ENCODE measurements at regions not wholly inside any gene's neighbourhood (a gene's known extent, or its start where the extent isn't known, plus 50 kb on each side); places are given as distances from the start of the nearest gene placed in this dataset.

DNA sequence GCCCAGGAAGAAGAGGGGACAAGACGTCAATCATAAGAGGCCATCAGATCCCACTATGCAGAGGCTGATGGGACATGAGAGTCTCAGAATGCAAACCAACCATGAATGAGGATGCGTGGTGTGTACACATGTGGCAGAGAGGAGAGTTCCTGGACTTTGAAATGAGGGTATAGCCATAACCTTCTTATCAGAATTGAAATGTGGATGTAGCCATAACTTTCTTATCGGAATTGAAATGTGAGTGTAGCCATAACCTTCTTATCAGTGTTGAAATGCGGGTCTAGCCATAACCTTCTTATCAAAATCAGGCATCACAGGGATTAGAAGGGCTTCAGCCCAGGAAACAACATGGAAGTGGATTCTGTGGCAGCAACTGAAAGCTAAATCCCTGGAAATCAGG is 415.5 kb upstream of the FAT1 start:
- DNase-seq = no peak

DNA sequence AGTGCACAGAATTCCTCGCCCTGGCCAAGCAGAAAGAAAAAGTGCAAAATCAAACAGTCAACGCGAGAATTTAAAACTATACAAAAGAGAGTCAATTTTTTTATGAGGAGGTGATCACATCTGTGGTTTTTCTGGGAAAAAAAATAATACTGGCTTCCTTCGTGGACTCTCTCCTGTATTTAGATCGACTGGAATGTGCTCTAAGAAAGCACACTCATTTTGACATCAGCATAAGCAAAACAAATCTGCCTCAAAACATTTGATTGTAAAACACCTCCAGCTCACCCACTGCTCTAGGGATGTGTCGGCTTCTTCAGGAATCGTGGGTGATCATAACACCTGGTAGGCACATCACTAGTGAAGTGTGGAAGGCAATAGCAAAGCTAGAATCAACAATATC is 417.4 kb upstream of the FAT1 start:
- DNase-seq = no peak

DNA sequence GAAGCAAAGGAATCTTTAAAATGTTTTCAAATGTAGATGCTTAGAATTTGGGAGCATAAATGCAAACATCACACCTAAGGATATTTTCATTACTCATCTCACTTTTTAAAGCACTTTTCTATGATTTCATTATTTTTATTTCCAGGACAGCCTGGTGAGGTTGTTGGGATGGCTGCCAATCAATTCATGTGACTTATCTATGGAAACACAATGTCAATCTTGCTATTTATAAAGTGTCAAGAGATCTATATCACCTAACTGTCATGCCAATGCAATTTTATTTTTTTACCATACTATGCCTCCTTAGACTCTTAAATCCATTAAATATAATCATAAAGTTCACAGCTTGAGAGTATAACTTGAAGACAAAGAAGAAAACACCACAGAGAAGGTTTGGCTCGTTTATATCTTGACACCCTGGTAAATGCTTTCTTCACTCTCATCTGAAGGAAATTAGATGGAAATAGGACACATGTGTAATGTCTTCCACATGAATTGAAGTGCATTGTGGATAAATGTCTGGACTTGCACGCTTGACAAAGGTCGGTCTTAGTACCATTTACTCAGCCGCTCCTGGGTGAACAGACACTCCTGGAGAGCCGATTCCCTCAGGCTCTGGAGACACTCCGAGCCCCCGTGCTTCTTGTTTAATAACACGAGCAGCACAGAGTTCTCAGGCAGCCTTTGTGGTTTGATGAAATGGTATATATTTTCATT is 425.7 kb upstream of the FAT1 start:
- DNase-seq = no peak

DNA sequence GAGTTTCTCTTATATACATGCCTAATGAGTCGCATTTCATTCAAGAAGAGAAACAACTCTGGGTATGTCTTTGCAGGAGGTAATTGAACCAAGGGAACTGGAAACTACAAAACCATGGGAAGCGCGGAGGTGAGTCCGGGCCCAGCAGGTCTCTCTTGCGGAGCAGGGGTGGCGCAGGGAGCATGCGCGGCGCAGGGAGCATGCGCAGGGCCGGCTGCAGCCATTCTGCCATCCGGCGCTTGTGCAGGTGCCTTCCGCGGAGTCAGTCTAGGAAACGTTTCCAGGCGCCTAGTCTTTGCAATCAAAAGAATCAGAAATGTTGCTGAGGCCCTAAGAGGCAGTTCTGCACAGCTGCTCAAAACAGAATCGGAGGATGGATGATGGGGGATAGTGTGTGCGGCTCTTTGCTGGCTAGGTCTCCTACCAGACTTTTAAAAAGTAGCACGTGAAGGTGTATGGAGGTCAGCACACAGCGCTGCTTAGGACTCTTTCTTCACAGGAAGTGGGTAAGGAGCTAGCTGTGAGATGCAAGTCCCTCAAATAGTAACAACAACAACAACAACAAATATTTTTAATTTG is 433.8 kb upstream of the FAT1 start:
- DNase-seq = no peak

DNA sequence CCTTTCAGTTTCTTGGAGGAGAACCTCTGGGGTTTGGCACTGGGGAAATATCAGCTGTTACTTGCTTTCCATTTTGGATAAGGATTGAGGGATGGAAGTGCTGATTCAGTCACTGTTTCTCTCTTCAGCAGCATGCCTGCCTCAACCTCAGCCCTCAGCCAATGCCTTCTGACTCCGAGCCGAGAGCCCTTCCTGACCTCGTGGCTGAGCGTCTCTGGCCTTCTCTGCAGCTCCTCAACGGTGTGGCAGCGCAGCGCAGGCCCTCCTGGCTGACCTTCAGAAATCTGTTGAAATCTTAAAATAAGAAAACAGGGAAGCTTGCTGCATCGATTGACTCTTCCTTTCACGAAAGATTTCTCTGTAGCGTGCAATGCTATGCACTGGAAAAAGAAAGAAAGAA is 434.3 kb upstream of the FAT1 start:
- DNase-seq = no peak

DNA sequence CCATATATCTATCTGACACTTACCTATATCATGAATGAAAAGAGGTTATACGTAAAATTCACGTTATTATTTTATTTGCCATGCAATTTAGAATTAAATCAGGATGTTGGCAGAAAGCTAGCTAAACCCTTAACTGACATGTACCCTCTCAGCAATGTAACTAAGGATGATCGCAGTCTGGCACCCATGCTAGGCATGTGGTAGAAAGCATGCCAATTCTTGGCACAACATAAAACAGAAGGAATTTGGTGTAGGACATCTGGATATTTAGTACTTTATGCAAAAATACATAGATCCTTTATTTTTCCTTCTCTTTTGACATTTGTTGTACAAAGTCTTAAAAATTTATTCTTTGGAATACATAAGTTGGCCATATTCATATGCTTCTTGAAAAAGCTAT is 436.8 kb upstream of the FAT1 start:
- no peak for DNase-seq

DNA sequence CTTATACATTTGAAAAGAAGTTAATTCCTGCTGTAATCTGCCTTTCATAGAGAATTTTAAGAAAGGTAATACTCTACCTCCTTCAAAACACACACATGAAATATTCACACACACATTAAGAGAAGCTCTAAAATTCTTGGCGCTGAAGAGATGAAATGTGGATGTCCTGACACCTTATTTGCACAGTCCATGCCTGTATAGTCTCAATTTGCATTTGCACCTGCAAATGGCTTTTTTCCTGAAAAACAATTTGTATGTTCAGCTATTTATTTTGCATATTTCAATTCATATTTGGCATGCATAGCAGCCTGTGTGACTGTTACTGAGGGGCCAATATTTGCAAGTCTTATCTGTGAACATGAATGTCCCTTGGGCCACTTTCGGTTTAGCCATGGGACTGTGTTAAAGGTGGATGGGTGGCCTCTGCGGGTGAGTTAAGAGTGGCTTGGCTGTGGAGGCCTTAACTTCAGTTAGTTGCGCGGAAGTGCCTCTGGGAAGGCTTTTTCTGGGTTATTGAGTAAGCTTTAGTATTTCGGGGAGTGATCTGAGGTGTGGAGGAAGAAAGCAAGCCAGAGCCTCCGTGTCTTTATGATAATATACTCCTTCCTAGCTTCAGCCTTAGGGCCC is 443.3 kb upstream of the FAT1 start:
- DNase-seq = no peak

- no peak for DNase-seq
Measured at GRCh38 chr4:187171706-187172339, 448.2 kb upstream of the FAT1 start.

- no peak for DNase-seq
Measured at GRCh38 chr4:187172340-187172761, 448.7 kb upstream of the FAT1 start.

DNA sequence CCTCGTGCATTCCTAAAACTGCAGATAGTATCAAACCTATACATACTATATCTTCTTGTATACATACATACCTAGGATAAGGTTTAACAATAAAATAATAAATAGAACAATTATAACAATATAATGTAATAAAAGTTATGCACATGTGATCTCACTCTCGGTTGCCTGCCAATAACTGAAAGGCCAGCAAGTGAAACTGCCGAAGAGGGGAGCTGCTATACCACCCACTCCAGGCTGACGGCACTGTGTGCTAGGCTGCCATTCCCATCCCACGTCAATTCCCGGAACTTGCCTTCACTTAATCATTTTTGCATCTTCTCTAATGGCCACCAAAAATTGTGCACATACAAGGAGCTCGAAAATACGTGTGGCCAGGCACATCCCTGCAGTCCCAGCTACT is 451.1 kb upstream of the FAT1 start:
- no peak for DNase-seq

GRCh38 chr4:187175197-187175596 is 451.5 kb upstream of the FAT1 start:
- DNase-seq = no peak

GRCh38 chr4:187176261-187176910 is 452.7 kb upstream of the FAT1 start:
- no peak for DNase-seq

DNA sequence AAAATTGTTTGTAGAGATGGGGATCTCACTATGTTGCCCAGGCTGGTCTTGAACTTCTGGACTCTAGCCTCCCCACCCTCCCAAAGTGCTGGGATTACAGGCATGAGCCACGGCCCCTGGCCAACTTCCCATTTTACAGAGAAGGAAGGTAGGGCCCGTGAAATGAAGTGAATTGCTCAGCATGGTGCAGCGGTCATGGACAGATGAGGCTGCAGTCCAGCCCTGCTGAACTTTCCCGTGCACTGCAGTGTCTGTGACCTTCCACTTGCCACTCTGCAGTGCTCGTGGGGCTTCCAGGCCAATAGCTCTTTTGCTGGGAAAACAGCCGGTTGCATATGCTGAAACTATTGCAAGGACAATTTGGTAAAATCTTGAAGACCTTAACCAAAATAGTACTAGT is 454.4 kb upstream of the FAT1 start:
- DNase-seq = no peak

DNA sequence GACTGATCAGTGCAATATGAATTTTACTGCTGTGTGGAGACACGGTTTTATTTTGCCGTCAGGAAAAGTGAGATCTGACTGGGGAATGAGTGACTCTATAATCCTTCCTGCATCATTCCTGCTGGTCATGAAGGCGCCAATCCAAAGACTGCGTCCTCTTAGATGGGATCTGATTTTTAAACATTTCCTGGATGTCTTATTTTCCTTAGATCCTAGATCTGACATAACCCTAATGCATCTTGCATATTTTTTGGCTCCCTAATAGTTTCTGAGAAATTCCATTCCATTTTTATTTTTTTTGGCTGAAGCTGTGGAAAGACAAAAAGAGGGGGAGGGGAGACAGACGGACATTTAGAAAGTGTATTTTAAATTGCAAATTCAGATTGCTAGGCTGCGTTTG is 454.9 kb upstream of the FAT1 start:
- DNase-seq = no peak

DNA sequence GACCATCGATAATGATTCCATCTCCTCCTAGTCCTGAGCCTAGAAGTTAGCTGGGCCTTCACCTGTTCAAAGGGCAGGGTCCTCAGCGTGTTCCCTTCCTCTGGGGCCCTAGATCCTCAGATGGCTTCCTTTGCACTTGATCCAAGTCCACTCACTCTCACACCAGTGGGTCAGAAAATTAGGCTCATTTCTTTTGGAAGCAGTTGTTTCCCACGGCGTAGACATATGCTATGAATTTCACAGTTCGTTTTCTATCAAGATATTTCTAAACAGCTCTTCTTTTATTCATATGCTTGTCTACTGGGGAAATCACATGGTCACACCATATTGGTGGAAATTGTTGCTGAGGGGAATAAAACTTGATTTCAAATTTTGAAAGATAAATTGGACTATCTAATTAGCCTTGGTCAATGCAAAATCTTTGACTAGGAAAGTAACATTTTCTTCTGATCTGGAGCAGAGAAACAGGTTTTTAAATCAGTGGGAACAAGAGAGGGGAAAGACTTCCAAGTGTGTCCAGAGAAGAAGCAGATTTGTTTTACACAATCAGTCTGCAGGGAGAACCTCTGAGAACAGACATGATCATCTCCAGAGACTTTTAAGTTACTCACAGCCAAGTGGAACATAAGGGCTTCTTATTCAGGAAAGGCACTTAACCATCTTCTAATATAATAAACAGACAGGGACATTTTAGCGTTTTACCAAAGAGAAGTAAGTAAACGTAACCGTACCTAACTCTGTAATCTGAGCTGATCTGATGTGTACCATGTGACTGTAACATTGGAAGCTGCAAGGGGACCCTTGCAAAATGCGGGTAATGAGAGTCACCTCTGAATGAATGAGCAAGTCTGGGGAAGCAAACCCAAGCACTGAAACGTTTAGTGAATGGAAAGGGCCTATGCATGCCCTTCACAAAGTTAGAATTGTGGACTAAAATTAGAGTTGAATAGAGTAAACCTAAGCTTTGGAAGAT is 455.7 kb upstream of the FAT1 start:
- DNase-seq = no peak

GRCh38 chr4:187181054-187181453 is 457.4 kb upstream of the FAT1 start:
- no peak for DNase-seq

DNA sequence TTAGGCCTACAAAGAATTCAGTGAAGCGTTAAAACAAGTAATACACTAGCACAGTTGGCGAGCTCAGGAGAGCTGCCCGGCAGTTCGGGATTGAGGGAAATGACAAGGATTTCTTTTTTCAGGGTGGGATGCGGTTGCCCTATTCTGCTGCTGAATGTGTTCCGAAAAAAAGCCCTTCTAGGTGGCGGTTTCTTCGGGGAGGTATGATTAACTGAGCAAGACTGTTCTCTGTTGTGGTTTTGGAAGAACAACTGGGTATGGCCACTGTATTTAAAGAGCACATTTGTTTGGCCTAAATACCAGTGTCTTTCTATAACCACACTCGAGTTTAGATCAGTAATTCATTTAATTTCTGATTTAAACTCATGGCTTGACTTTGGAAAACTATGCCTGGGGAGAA is 459.7 kb upstream of the FAT1 start:
- no peak for DNase-seq

- no peak for DNase-seq
Measured at GRCh38 chr4:187183826-187184225, 460.2 kb upstream of the FAT1 start.

DNA sequence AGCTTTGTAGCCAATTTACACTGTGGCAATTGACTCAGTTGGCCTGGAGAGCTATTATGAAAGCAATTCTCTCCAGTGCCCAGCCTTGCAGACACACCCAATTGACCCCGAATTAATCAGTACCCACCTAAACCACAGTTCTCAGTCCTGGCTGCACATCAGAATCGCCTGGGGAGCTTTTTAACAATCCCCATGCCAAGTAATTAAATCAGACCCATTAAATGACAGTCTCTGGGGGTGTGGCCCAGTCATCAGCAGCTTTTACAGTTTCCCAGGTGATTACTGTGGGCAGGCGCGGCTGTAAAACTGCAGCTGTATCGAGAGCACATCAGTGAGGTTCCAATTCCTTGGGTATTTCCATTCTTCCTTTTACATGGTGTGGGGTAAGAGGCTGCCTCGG is 460.9 kb upstream of the FAT1 start:
- DNase-seq = no peak

DNA sequence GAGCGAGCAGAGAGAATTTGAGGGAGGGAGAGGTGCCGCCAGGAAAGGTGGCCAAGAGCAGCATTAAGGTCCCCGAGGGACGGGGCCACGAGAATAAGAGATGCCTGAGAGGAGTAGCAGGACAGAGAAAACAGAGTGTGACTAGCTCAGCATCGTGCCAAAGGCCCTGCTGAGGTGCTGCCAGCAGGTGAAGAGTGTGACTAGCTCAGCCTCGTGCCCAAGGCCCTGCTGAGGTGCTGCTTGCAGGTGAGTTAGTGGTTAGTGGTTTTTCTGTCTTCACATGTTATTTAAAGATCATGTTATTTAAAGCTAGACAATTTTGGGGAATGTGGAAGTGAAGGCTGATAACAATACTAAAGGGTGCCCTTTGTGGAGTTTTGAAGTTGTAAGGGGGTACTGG is 464.5 kb upstream of the FAT1 start:
- DNase-seq = no peak

GRCh38 chr4:187188741-187189140 is 465.1 kb upstream of the FAT1 start:
- DNase-seq = no peak

GRCh38 chr4:187190390-187190789 is 466.7 kb upstream of the FAT1 start:
- no peak for DNase-seq
